GM19025 (cell line): ENCODE measurements at regions not wholly inside any gene's neighbourhood (a gene's known extent, or its start where the extent isn't known, plus 50 kb on each side); places are given as distances from the start of the nearest gene placed in this dataset.
A peak's percentile ranks its signal among the peaks of the same experiment; 100 is the strongest.

Experiments used
- ATAC-seq: cut with Tn5 transposase; IDR thresholded peaks from one replicate; pipeline ENCODE4 v1.9.1; 2021; ENCODE audit warnings: mild to moderate bottlenecking, low read depth, moderate library complexity; ENCODE audit not compliant: unreplicated experiment

DNA sequence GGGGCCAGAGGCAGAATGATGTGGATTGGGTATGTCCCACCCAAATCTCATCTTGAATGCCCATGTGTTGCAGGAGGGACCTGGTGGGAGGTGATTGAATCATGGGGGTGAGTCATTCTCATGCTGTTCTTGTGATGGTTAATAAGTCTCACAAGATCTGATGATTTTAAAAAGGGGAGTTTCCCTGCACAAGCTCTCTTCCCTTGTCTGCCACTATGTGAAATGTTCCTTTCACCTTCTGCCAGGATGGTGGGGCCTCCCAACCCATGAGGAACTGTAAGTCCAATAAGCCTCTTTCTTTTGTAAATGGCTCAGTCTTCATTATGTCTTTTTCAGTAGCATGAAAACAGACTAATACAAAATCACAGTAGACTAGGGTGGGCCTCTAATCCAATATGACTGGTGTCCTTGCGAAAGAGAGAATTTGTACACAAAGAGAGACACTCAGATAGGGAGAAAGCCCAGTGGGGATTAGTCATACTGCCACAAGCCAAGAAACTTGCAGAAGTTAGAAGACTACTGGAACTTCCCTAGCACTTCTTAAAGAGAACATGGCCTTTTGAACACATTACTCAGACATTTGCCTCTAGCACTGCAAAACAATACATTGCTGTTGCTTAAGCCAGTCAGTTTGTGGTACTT, 68.4 kb downstream of the ANXA1 start:
- peak; percentile 80 for ATAC-seq

DNA sequence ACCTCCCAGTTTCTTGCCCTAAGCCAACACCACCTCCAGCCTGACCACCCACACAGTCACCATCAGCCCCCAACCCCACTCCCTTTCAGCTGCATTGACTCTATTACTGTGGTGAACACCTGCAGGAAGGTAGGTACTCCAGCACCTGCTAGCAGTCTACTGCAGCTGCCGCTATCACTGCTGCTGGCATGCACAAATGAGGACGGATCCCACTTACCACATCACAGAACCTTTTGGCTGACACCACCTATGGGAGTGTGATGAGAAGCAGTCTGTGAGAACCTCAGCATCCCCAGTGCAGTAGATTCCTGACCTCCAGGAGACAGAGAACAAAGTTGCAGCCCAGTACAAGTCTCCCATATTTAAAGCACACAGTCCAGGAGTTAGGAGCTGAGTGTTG, 71.9 kb downstream of the ANXA1 start:
- ATAC-seq, result no peak

- no peak for ATAC-seq
These were observed 77.9 kb downstream of the ANXA1 start for GRCh38 chr9:73229543-73229942.

DNA sequence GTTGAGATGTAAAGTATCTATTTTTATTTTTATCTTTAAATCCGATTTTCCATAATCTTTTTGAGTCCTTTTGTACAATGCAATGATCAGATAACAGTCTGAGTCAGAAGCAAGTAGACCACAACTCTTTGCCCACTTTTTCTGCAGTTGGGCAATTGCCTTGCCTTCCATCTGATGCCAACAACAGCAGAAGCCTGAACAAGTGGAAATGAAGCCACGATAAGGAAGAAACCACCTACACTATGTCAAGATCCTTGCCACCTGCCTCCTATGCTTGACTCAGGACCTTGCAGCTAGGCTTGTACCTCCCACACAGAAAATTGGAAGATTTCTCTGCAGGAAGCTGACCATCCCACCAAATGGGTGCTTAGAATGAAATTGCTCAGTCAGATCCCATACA, 78.6 kb downstream of the ANXA1 start:
- ATAC-seq, result no peak

DNA sequence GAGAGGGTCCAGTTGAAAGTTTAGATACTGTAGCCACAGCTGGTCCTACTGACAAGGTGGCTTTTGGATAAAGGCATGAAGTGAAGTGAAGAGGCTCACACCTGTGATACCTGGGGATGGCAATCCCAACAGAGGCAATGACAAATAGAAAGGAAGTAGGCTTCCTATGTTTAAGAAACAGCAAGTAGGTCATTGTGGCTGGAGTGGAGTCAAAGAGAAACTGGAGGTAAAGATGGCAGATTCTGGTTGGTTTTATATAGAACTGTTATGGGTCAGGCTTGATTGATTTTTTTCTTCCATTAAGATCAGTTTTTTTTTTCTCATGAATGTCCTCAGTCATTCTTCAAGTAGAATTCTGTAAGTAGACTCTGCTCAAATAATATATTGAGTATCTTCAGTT, 79.5 kb downstream of the ANXA1 start:
- ATAC-seq, result no peak

GRCh38 chr9:73233359-73234007, 81.8 kb downstream of the ANXA1 start:
- ATAC-seq, result no peak

DNA sequence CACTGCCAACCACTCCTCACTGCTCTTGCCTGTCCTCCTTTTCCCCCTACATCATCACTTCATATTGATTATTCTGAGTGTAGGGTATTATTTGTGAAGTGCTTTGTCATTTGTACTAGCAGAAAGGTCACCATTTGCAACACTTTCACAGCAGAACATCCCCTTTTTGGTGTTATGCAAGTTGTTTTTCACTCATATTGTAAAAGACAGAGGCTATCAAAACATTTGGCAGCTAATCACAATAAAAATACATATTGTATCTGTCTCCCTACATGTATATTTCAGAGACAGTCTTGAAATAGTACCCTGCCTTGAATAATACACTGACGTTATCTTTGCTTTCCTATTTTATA, 82.3 kb downstream of the ANXA1 start:
- no peak for ATAC-seq

DNA sequence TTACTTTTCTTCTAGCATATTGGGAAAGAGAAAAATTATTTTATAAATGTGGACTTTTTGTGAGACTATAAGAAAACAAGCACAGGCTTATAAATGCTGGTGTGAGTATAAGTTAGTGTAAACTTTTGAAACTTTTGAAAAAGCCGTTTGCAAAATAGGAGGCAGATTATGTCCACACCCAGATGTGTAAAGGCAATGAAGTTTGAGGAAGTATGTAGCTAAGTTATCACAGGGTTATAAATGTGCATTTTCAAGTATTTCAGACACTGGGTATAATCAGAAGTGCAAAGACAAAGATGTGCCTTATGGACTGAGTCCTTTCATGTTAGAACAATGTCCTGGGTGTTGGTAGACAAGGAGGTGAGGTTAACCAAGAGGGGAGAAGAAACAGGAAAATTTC, 85.5 kb downstream of the ANXA1 start:
- ATAC-seq, result no peak

- ATAC-seq, result no peak
These were observed 88.1 kb downstream of the ANXA1 start for GRCh38 chr9:73239570-73240265.

- ATAC-seq, result no peak
These were observed 91.4 kb downstream of the ANXA1 start for GRCh38 chr9:73243078-73243477.

GRCh38 chr9:73259086-73259696, 107.5 kb downstream of the ANXA1 start:
- ATAC-seq, result no peak

GRCh38 chr9:73260506-73260905, 108.8 kb downstream of the ANXA1 start:
- ATAC-seq, result no peak

- no peak for ATAC-seq
These were observed 113.0 kb downstream of the ANXA1 start for GRCh38 chr9:73264631-73265030.

DNA sequence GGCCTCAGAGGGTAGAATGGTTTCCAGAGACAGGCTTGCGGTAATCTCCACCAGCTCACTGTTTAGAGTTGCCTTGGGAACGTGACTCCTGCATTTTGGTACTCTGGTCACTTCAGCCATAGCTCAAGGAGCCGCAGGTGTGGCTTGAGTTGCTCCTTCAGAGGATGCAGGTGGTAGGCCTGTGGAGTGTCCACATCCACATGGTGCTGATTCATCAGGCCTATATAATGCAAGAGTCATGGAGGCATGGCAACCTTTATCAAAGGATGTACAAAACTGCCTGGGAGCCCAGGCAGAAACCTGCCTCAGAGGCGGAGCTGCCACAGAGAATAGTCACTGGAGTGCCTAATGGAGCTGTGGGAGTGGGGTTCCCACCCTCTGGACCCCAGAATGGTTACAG, 114.2 kb downstream of the ANXA1 start:
- no peak for ATAC-seq

DNA sequence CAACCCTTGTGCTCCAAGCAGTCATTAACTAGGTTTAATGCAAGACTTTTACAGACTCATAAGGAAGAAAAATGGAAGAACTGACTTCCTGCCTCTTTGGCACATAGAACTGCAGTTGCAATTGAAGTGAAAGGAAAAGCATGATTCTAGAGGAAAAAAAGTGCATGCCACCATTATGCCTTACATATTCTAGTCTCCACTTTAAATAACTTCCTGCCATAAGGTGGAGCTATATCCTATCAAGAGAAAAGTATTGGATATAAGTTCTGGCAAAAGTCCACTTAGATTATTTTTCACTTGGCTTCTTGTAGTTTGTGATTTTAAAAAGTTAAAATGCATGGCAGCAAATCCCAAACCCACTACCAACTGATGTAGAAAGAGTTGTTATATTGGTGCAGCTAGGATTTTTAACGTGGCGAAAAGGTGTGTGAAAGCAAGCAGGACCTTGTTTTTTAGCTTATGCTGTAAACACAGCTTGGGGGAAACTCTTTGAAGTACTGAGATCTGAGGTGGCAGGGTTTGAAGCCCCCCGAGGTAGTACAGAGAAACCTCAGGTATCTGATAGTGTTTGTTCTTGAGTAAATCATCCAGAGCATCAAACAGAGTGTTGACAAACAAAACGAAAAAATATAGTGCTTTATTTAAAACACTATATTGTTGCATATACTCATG, 117.9 kb downstream of the ANXA1 start:
- no peak for ATAC-seq

GRCh38 chr9:73270967-73271721, 119.5 kb downstream of the ANXA1 start:
- peak; percentile 64 for ATAC-seq

- ATAC-seq, result no peak
These were observed 128.4 kb downstream of the ANXA1 start for GRCh38 chr9:73280113-73280512.

DNA sequence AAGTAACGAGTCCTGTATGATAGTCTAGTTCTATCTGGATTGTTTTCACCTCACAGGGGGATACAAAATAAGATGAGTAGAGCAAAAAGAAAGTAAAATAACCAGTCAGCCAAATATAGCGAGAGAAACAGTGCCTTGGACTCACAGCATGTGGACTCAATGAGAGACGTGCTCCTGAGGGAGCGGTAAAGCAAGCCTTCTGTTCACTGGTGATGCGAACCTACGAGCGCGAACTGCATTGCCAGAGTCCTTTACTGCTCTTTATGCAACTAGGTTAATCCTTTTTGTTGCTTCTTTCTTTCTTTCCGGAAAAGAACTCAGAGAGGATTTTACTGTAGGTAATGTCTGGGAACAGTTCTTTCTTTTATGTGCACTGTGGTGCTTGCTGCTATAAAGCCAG, 132.7 kb downstream of the ANXA1 start:
- ATAC-seq, result no peak

GRCh38 chr9:73294336-73294735, 142.7 kb downstream of the ANXA1 start:
- no peak for ATAC-seq

GRCh38 chr9:73325983-73326382, 174.3 kb downstream of the ANXA1 start:
- no peak for ATAC-seq
